BJ (cell line): ENCODE measurements at regions not wholly inside any gene's neighbourhood (a gene's known extent, or its start where the extent isn't known, plus 50 kb on each side); places are given as distances from the start of the nearest gene placed in this dataset.

Experiments used
- CTCF ChIA-PET: fragments of 350-600 bp; formaldehyde crosslinking; extraction: SDS; loops from one replicate; lab custom pipeline; 2021; ENCODE audit warnings: antibody characterized with exemption, inconsistent platforms; lab: Yijun Ruan, JAX
- POLR2A ChIA-PET: fragments of 300-600 bp; sonication (Branson Sonifier 250); formaldehyde crosslinking; extraction: SDS; loops from one replicate; lab custom pipeline; 2021; ENCODE audit warnings: antibody characterized with exemption; lab: Charles Lee
- DNase-seq: peaks from one replicate; pipeline ENCODE4 v3.0.0-alpha.2; 2011; ENCODE audit warnings: low read depth
- H3K27me3 ChIP-seq: 2 replicates; pipeline ENCODE4 v1.6.0; 2011; ENCODE audit warnings: low read length; ENCODE audit not compliant: control insufficient read depth, insufficient read depth
- H3K36me3 ChIP-seq: 2 replicates; pipeline ENCODE4 v1.5.1; 2011; ENCODE audit warnings: low read length; ENCODE audit not compliant: control insufficient read depth, insufficient read depth
- H3K4me3 ChIP-seq: 2 replicates; pipeline ENCODE4 v1.5.1; 2011; ENCODE audit warnings: low read depth, mild to moderate bottlenecking, control low read depth, low read length
- TF ChIP-seq, protein P1 (sequence below): IDR thresholded peaks from 2 replicates; pipeline ENCODE4 v1.5.1; 2011; ENCODE audit warnings: low read depth, mild to moderate bottlenecking, control low read depth, inconsistent platforms, low read length, moderate library complexity; ENCODE audit not compliant: insufficient read depth

DNA sequence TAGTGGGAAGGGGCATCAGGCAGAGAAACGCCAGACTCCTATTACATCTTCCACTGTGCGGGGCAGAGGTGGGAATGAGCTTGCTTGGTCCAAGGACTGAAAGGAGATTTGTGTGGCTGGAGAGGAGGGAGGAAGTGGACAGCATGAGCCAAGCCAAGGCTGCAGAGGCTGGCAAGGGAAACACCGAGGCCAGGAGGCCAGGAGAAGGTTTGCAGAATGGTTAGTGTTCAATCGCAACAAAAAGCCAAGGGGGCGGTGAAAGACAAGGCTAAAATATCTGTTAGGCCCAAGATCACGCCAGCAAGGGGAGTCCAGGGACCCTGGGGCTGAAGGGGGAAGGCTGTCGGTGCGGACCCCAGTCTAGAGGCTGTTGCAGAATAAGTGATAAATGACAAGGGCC is 75.8 kb downstream of the CPN2 start:
- no peak overlapping the region for H3K4me3 ChIP-seq
- no peaks in the 10 kb centered on the region for H3K36me3 ChIP-seq
- DNase-seq, result no peak
- no peaks in the 10 kb centered on the region for H3K27me3 ChIP-seq
- TF ChIP-seq, protein P1, sequence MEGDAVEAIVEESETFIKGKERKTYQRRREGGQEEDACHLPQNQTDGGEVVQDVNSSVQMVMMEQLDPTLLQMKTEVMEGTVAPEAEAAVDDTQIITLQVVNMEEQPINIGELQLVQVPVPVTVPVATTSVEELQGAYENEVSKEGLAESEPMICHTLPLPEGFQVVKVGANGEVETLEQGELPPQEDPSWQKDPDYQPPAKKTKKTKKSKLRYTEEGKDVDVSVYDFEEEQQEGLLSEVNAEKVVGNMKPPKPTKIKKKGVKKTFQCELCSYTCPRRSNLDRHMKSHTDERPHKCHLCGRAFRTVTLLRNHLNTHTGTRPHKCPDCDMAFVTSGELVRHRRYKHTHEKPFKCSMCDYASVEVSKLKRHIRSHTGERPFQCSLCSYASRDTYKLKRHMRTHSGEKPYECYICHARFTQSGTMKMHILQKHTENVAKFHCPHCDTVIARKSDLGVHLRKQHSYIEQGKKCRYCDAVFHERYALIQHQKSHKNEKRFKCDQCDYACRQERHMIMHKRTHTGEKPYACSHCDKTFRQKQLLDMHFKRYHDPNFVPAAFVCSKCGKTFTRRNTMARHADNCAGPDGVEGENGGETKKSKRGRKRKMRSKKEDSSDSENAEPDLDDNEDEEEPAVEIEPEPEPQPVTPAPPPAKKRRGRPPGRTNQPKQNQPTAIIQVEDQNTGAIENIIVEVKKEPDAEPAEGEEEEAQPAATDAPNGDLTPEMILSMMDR, result no peak
- ChIA-PET POLR2A (interaction anchor here (0.5 kb wide), 1 partner anchor 275 kb away, joined by 3 read pairs; no protein-coding TSS in a partner anchor), CTCF (no interaction called here)

DNA sequence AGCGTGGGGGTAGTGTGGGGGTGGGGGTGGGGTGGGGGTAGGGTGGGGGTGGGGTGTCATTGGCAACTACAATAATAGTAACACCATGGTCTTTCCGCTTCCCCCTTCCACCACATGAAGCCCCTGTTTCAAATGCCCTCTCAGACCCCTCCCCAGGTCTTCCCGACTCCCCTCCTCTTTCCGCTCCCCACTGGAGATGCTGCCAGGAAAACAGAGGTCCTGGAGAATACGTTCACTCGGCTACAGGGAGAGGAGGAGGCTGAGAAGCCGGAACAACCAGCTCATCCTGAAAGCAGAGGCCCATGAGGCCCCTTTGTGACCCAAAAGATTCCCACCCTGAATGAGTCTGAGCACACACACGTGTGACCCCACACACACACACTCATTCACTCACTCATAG is 75.4 kb downstream of the CPN2 start:
- TF ChIP-seq, protein P1, result no peak
- DNase-seq, result no peak
- CTCF ChIA-PET, result no interaction called here
- H3K27me3 ChIP-seq, result no peaks in the 10 kb centered on the region
- no peaks in the 10 kb centered on the region for H3K36me3 ChIP-seq
- POLR2A ChIA-PET, result interaction anchor here (0.5 kb wide), 1 partner anchor 275 kb away, joined by 3 read pairs; no protein-coding TSS in a partner anchor
- no peak overlapping the region for H3K4me3 ChIP-seq

DNA sequence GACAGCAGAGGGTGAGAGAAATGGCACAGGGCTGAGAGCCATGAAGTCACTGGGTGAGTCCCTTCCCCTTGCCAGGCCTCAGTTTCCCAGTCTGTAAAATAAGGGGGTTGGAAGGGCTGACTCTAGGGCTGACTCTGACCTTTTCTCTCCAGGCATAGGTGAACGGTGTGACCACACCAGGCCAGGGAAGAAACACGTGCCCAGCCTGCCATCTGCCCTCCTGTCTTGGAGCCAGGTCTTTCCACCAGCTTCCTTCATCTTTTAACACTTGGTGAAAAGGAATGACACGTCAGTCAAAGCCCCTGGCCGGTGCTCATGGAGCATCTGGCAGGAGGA is 74.4 kb downstream of the CPN2 start:
- no peaks in the 10 kb centered on the region for H3K36me3 ChIP-seq

DNA sequence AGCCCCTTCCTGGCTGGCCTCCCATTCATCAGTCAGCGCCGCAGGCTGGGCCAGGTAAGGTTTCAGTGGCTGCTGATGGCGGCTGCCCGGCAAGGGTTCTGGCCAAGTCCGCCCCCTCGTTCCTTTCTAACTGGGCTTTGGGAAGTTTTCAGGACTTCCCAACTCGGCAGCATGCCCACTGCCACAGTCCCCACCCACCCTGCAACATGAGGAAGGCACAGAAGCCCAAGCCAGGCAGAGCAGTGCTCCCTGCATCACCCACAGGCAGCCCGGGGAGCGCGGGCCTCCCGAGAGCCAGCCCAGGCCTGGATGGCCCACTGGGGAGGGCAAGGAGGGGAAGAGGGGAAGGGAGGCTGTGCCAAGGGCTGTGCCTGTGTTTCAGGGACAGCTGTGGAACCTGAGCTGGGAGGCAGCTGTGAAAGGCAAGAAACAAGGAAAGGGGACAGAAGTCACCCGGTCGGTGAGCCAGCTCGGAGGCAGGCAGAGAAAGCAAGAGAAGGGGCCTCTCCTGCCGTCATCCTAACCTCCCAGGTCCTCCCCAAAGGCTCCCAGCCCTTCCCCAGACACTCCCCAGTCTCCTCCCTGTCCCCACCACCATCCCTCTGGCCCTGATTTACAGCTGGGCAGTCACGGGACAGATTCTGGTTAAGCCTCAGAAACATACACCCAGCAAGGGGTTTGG is 73.9 kb downstream of the CPN2 start:
- CTCF ChIA-PET, result no interaction called here
- Histone ChIP-seq H3K27me3 (no peaks in the 10 kb centered on the region), H3K4me3 (no peak overlapping the region), H3K36me3 (no peaks in the 10 kb centered on the region)
- TF ChIP-seq, protein P1, result no peak
- POLR2A ChIA-PET, result no interaction called here
- DNase-seq, result no peak

More for the DNA sequence above, 74.4 kb downstream of the CPN2 start:
- TF ChIP-seq, protein P1, result no peak
- POLR2A ChIA-PET, result no interaction called here
- CTCF ChIA-PET, result no interaction called here
- no peaks in the 10 kb centered on the region for H3K27me3 ChIP-seq
- no peak for DNase-seq
- no peak overlapping the region for H3K4me3 ChIP-seq

DNA sequence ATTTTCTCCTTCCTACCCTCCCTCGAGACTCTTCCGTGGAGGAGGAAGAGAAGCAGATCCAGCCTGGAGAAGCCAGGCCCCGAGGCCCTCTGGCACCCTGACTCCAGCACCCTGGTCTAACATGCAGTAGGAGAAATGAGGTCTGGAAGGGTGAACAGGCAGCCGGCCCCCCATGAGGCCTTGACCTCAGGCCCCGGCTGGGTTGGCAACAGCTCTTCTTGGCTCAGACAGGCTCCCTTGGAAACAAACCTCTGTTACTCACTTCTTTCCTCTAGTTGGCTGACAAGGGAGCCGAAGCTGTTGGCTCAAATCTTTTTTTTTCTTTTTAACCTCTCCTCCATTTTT is 73.4 kb downstream of the CPN2 start:
- CTCF ChIA-PET, result no interaction called here
- POLR2A ChIA-PET, result no interaction called here

More for the DNA sequence above, 73.4 kb downstream of the CPN2 start:
- no peaks in the 10 kb centered on the region for H3K36me3 ChIP-seq
- TF ChIP-seq, protein P1, result no peak
- H3K27me3 ChIP-seq, result peaks cover 2% of the 10 kb centered on the region
- H3K4me3 ChIP-seq, result no peak overlapping the region
- DNase-seq, result no peak
